ENCODE measurements at regions not wholly inside any gene's neighbourhood (a gene's known extent, or its start where the extent isn't known, plus 50 kb on each side); places are given as distances from the start of the nearest gene placed in this dataset.

GRCh38 chr7:85714951-85715350 lies 528.1 kb upstream of the SEMA3D start:
- no peak overlapping the region for H3K4me3 ChIP-seq
- no peak for DNase-seq
- no peaks in the 10 kb centered on the region for H3K36me3 ChIP-seq
- no peaks in the 10 kb centered on the region for H3K9me3 ChIP-seq
- no peaks in the 10 kb centered on the region for H3K27me3 ChIP-seq
- TF ChIP-seq CTCF (IDR thresholded peaks at IDR 0.05), result no peak
- intact Hi-C loops (cut with DNase I), result no loop called here
- H3K27ac ChIP-seq, result no peak overlapping the region
- no peaks in the 10 kb centered on the region for H3K4me1 ChIP-seq
- no peak for ATAC-seq

- no peak for TF ChIP-seq CTCF (IDR thresholded peaks at IDR 0.05)
- no peak overlapping the region for H3K27ac ChIP-seq
- H3K4me3 ChIP-seq, result no peak overlapping the region
- intact Hi-C loops (cut with DNase I), result no loop called here
- H3K9me3 ChIP-seq, result no peaks in the 10 kb centered on the region
- H3K27me3 ChIP-seq, result no peaks in the 10 kb centered on the region
- no peaks in the 10 kb centered on the region for H3K36me3 ChIP-seq
- ATAC-seq (no peak), DNase-seq (no peak)
- no peaks in the 10 kb centered on the region for H3K4me1 ChIP-seq
These were observed 527.3 kb upstream of the SEMA3D start for GRCh38 chr7:85714043-85714578.

GRCh38 chr7:85713171-85713570 lies 526.3 kb upstream of the SEMA3D start:
- TF ChIP-seq CTCF (IDR thresholded peaks at IDR 0.05), result no peak
- Histone ChIP-seq H3K27ac (no peak overlapping the region), H3K4me3 (no peak overlapping the region), H3K4me1 (no peaks in the 10 kb centered on the region), H3K27me3 (no peaks in the 10 kb centered on the region), H3K9me3 (no peaks in the 10 kb centered on the region), H3K36me3 (no peaks in the 10 kb centered on the region)
- ATAC-seq (no peak), DNase-seq (no peak)
- intact Hi-C loops (cut with DNase I), result no loop called here

- Histone ChIP-seq H3K27ac (no peak overlapping the region), H3K9me3 (no peaks in the 10 kb centered on the region), H3K4me3 (no peak overlapping the region), H3K4me1 (no peaks in the 10 kb centered on the region), H3K36me3 (no peaks in the 10 kb centered on the region), H3K27me3 (no peaks in the 10 kb centered on the region)
- DNase-seq (no peak), ATAC-seq (no peak)
- no peak for TF ChIP-seq CTCF (IDR thresholded peaks at IDR 0.05)
- intact Hi-C loops (cut with DNase I), result no loop called here
These were observed 525.0 kb upstream of the SEMA3D start for GRCh38 chr7:85711894-85712293.

GRCh38 chr7:85710960-85711359 lies 524.1 kb upstream of the SEMA3D start:
- H3K4me3 ChIP-seq, result no peak overlapping the region
- no peaks in the 10 kb centered on the region for H3K27me3 ChIP-seq
- H3K9me3 ChIP-seq, result no peaks in the 10 kb centered on the region
- intact Hi-C loops (cut with DNase I), result no loop called here
- H3K4me1 ChIP-seq, result no peaks in the 10 kb centered on the region
- ATAC-seq (no peak), DNase-seq (no peak)
- TF ChIP-seq CTCF (IDR thresholded peaks at IDR 0.05), result no peak
- H3K27ac ChIP-seq, result no peak overlapping the region
- no peaks in the 10 kb centered on the region for H3K36me3 ChIP-seq

- TF ChIP-seq CTCF (IDR thresholded peaks at IDR 0.05), result no peak
These were observed 521.4 kb upstream of the SEMA3D start for GRCh38 chr7:85708221-85708620.

More at GRCh38 chr7:85708221-85708620, 521.4 kb upstream of the SEMA3D start:
- no peaks in the 10 kb centered on the region for H3K27me3 ChIP-seq
- ATAC-seq (no peak), DNase-seq (no peak)
- H3K4me1 ChIP-seq, result no peaks in the 10 kb centered on the region
- H3K4me3 ChIP-seq, result no peak overlapping the region
- no peaks in the 10 kb centered on the region for H3K36me3 ChIP-seq
- no peaks in the 10 kb centered on the region for H3K9me3 ChIP-seq
- H3K27ac ChIP-seq, result no peak overlapping the region
- intact Hi-C loops (cut with DNase I), result no loop called here

Measured in upper lobe of right lung (tissue), 1 donor.